ENCODE measurements at regions not wholly inside any gene's neighbourhood (a gene's known extent, or its start where the extent isn't known, plus 50 kb on each side); places are given as distances from the start of the nearest gene placed in this dataset.
"Not testable (repeated sequence)": the region's sequence is repeated elsewhere in the genome, so short reads cannot be mapped to it uniquely, and the experiment has no call there.

GRCh38 chr10:90034862-90035261, 333.5 kb downstream of the KIF20B start:
- not testable (repeated sequence) for DNase-seq

- no peak for DNase-seq
These were observed 340.2 kb downstream of the KIF20B start for GRCh38 chr10:90041585-90041984.

GRCh38 chr10:90042075-90042474, 340.7 kb downstream of the KIF20B start:
- no peak for DNase-seq

GRCh38 chr10:90047243-90047729, 345.9 kb downstream of the KIF20B start:
- DNase-seq = peak; percentile 27

GRCh38 chr10:90051053-90051452, 349.7 kb downstream of the KIF20B start:
- DNase-seq = no peak

GRCh38 chr10:90051474-90051873, 350.1 kb downstream of the KIF20B start:
- DNase-seq = no peak

- no peak for DNase-seq
These were observed 361.4 kb downstream of the KIF20B start for GRCh38 chr10:90062786-90063185.

GRCh38 chr10:90064295-90064694, 362.9 kb downstream of the KIF20B start:
- no peak for DNase-seq

- DNase-seq = no peak
These were observed 365.0 kb downstream of the KIF20B start for GRCh38 chr10:90066435-90066834.

GRCh38 chr10:90075995-90076394, 374.6 kb downstream of the KIF20B start:
- DNase-seq = no peak

GRCh38 chr10:90079819-90080218, 378.4 kb downstream of the KIF20B start:
- DNase-seq = no peak

GRCh38 chr10:90086606-90087190, 385.3 kb downstream of the KIF20B start:
- peak; percentile 18 for DNase-seq

GRCh38 chr10:90087197-90088023, 386.0 kb downstream of the KIF20B start:
- peak; percentile 90 for DNase-seq

GRCh38 chr10:90088024-90088317, 386.6 kb downstream of the KIF20B start:
- no peak for DNase-seq

GRCh38 chr10:90089719-90090118, 388.3 kb downstream of the KIF20B start:
- peak; percentile 12 for DNase-seq

- DNase-seq = no peak
These were observed 394.8 kb downstream of the KIF20B start for GRCh38 chr10:90096196-90096595.

- DNase-seq = not testable (repeated sequence)
These were observed 406.2 kb downstream of the KIF20B start for GRCh38 chr10:90107581-90107980.

GRCh38 chr10:90111671-90112070, 410.3 kb downstream of the KIF20B start:
- DNase-seq = peak; percentile 36

GRCh38 chr10:90112681-90113080, 411.3 kb downstream of the KIF20B start:
- DNase-seq = peak; percentile 49

GRCh38 chr10:90118567-90118966, 417.2 kb downstream of the KIF20B start:
- not testable (repeated sequence) for DNase-seq

- DNase-seq = not testable (repeated sequence)
These were observed 418.4 kb downstream of the KIF20B start for GRCh38 chr10:90119631-90120280.

GRCh38 chr10:90125456-90126255, 424.3 kb downstream of the KIF20B start:
- peak; percentile 80 for DNase-seq

- DNase-seq = no peak
These were observed 424.8 kb downstream of the KIF20B start for GRCh38 chr10:90126256-90126595.
